OCI-LY7 (cell line): ENCODE measurements at regions not wholly inside any gene's neighbourhood (a gene's known extent, or its start where the extent isn't known, plus 50 kb on each side); places are given as distances from the start of the nearest gene placed in this dataset.

ENCODE experiments used
- EZH2phosphoT487 ChIP-seq: fragments of 200-600 bp; sonication (generic); IDR thresholded peaks from 2 replicates; pipeline ENCODE4 v1.6.1; 2018; ENCODE audit warnings: low read depth, borderline replicate concordance, mild to moderate bottlenecking, mixed run types, antibody characterized with exemption, low read length, moderate library complexity, mixed read lengths
- TF ChIP-seq, protein P1 (sequence below): fragments of 200-600 bp; sonication (generic); conservative IDR thresholded peaks from 2 replicates; pipeline ENCODE4 v1.5.1; 2014; ENCODE audit warnings: mild to moderate bottlenecking, antibody characterized with exemption, low read length, moderate library complexity, mixed read lengths

DNA sequence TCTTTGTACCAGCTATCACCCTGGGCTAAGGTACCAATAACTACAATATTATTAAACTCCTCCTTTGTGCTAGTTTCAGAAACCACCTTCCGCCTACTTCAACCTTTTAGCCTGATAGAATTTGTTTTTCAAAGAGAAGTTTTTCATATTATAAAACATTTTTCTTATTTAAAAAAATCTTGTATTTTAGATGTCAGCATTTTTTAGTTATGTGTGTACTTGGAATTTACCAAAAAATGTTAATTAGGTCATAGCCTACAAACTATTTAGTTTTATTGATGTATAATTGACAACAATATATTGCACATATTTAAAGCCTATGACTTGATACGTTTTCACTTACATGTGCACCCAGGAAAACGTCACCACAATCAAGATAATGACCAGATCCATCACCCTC is 1097.6 kb downstream of the JRKL start:
- TF ChIP-seq, protein P1, sequence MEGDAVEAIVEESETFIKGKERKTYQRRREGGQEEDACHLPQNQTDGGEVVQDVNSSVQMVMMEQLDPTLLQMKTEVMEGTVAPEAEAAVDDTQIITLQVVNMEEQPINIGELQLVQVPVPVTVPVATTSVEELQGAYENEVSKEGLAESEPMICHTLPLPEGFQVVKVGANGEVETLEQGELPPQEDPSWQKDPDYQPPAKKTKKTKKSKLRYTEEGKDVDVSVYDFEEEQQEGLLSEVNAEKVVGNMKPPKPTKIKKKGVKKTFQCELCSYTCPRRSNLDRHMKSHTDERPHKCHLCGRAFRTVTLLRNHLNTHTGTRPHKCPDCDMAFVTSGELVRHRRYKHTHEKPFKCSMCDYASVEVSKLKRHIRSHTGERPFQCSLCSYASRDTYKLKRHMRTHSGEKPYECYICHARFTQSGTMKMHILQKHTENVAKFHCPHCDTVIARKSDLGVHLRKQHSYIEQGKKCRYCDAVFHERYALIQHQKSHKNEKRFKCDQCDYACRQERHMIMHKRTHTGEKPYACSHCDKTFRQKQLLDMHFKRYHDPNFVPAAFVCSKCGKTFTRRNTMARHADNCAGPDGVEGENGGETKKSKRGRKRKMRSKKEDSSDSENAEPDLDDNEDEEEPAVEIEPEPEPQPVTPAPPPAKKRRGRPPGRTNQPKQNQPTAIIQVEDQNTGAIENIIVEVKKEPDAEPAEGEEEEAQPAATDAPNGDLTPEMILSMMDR: no peak
- TF ChIP-seq EZH2phosphoT487: no peak
